HepG2 (cell line): ENCODE measurements at regions not wholly inside any gene's neighbourhood (a gene's known extent, or its start where the extent isn't known, plus 50 kb on each side); places are given as distances from the start of the nearest gene placed in this dataset.

Experiments used
- ATAC-seq: fragments of 200-7000 bp; cut with Tn5 transposase; 3 replicates; pipeline ENCODE4 v1.9.1; 2020; ENCODE audit warnings: mild to moderate bottlenecking, moderate library complexity
- BruUV-seq: library from RNA; stranded (reverse); fragments of 400-500 nt; replicated peaks from 2 replicates; lab custom pipeline; 2021; lab: Mats Ljungman, UMichigan
- CTCF ChIA-PET: fragments of 300-600 bp; formaldehyde crosslinking; extraction: SDS; loops from one replicate; lab custom pipeline; 2021; ENCODE audit warnings: low total read pairs, inconsistent platforms, low intra/inter-chr PET ratio; lab: Yijun Ruan, JAX
- POLR2A ChIA-PET: fragments of 350-600 bp; sonication (Branson Sonifier 250); formaldehyde crosslinking; loops from one replicate; lab custom pipeline; 2020; ENCODE audit warnings: antibody characterized with exemption, inconsistent platforms; lab: Yijun Ruan, JAX
- DNase-seq: peaks from one replicate; pipeline ENCODE4 v3.0.0-alpha.2; 2015; ENCODE audit warnings: low spot score
- FAIRE-seq: peaks from 3 replicates; lab custom pipeline; 2011; peaks lifted over from hg19 to GRCh38; lab: Jason Lieb, UNC
- H2AFZ ChIP-seq: one replicate; pipeline ENCODE4 v1.6.1; 2011; ENCODE audit warnings: low read length, inconsistent platforms
- H3K27ac ChIP-seq: fragments of 300-600 bp; 3 replicates; pipeline ENCODE4 v1.8.0; 2011; ENCODE audit warnings: mixed run types, mild to moderate bottlenecking, mixed read lengths, low read length, inconsistent platforms; ENCODE audit not compliant: insufficient read depth; ENCODE audit errors: extremely low read length
- H3K27me3 ChIP-seq, 2 experiments: fragments of 200-600 bp in 1 of 2; 2 replicates in 1 of 2; 3 replicates in 1 of 2; pipeline versions ENCODE4 v1.6.0 to v1.8.0; 2011; ENCODE audit warnings: low read length in 2 of 2, mild to moderate bottlenecking in 2 of 2, moderate library complexity in 2 of 2, inconsistent platforms in 1 of 2; ENCODE audit not compliant: insufficient read depth in 2 of 2, control insufficient read depth in 1 of 2
- H3K36me3 ChIP-seq, 2 experiments: fragments of 200-600 bp in 1 of 2; replicated peaks in 1 of 2; 2 replicates in 1 of 2; 3 replicates in 1 of 2; pipeline versions ENCODE4 v1.5.1 to v1.8.0; 2011; ENCODE audit warnings: low read length in 2 of 2, inconsistent platforms in 1 of 2; ENCODE audit not compliant: insufficient read depth in 2 of 2, control insufficient read depth in 1 of 2
- H3K4me1 ChIP-seq: 2 replicates; pipeline ENCODE4 v1.5.1; 2012; ENCODE audit warnings: low read length, inconsistent platforms; ENCODE audit not compliant: insufficient read depth
- H3K4me2 ChIP-seq: 2 replicates; pipeline ENCODE4 v1.6.0; 2011; ENCODE audit warnings: low read depth, low read length, inconsistent platforms
- H3K4me3 ChIP-seq, 3 experiments: fragments of 200-600 bp in 1 of 3; sonication (generic), shearing (Covaris generic) in 1 of 3; replicated peaks in 1 of 3; 2 replicates each; pipeline ENCODE4 v1.5.1; 2011 to 2016; ENCODE audit warnings: low read length in 3 of 3, inconsistent platforms in 2 of 3, low read depth in 2 of 3, mild to moderate bottlenecking in 2 of 3, control low read depth in 1 of 3, mixed read lengths in 1 of 3; ENCODE audit not compliant: insufficient read depth in 1 of 3
- H3K79me2 ChIP-seq: one replicate; pipeline ENCODE4 v1.6.1; 2011; ENCODE audit warnings: low read length, inconsistent platforms; ENCODE audit not compliant: insufficient read depth
- H3K9ac ChIP-seq: 2 replicates; pipeline ENCODE4 v1.6.0; 2011; ENCODE audit warnings: mild to moderate bottlenecking, low read depth, low read length, inconsistent platforms; ENCODE audit not compliant: insufficient read depth
- H3K9me3 ChIP-seq: 2 replicates; pipeline ENCODE4 v1.5.1; 2012; ENCODE audit warnings: mild to moderate bottlenecking, low read length
- H4K20me1 ChIP-seq: 2 replicates; pipeline ENCODE4 v1.6.0; 2011; ENCODE audit warnings: inconsistent platforms, mild to moderate bottlenecking, low read length, moderate library complexity; ENCODE audit not compliant: insufficient read depth
- CC2D1A ChIP-seq: sonication (generic); formaldehyde crosslinking; IDR thresholded peaks from 2 replicates; pipeline ENCODE4 v1.8.1; 2023; ENCODE audit warnings: mild to moderate bottlenecking, missing genetic modification reagents
- CCDC6 ChIP-seq: sonication (generic); formaldehyde crosslinking; IDR thresholded peaks from 2 replicates; pipeline ENCODE4 v1.8.1; 2022; ENCODE audit warnings: mild to moderate bottlenecking, missing genetic modification reagents, moderate library complexity
- GATAD2A ChIP-seq: IDR thresholded peaks from 2 replicates; pipeline ENCODE4 v1.6.1; 2016
- HNRNPUL1 ChIP-seq: fragments of 200-400 bp; formaldehyde crosslinking; IDR thresholded peaks from 2 replicates; pipeline ENCODE4 v1.6.1; 2017; ENCODE audit warnings: low read depth, mild to moderate bottlenecking, low read length, moderate library complexity
- KLF11 ChIP-seq: IDR thresholded peaks from 2 replicates; pipeline ENCODE4 v1.6.1; 2016; ENCODE audit warnings: missing compliant biosample characterization
- RAD21 ChIP-seq: fragments of 450-650 bp; formaldehyde crosslinking; IDR thresholded peaks from 2 replicates; pipeline ENCODE4 v1.5.0; 2020; ENCODE audit warnings: mild to moderate bottlenecking
- RBAK ChIP-seq: sonication (generic); formaldehyde crosslinking; IDR thresholded peaks from 2 replicates; pipeline ENCODE4 v1.5.1; 2020; ENCODE audit warnings: mild to moderate bottlenecking, missing genetic modification reagents
- RCOR2 ChIP-seq: IDR thresholded peaks from 2 replicates; pipeline ENCODE4 v1.6.1; 2016; ENCODE audit warnings: missing biosample characterization, missing genetic modification reagents
- ZMYM4 ChIP-seq: sonication (generic); formaldehyde crosslinking; IDR thresholded peaks from 2 replicates; pipeline ENCODE4 v1.8.1; 2023; ENCODE audit warnings: mild to moderate bottlenecking, missing genetic modification reagents
- ZNF256 ChIP-seq: sonication (generic); formaldehyde crosslinking; conservative IDR thresholded peaks from 2 replicates; pipeline ENCODE4 v1.4.0; 2020; ENCODE audit warnings: missing genetic modification reagents
- ZNF484 ChIP-seq: sonication (generic); formaldehyde crosslinking; IDR thresholded peaks from 2 replicates; pipeline ENCODE4 v1.5.1; 2020; ENCODE audit warnings: mild to moderate bottlenecking, low read depth, missing genetic modification reagents, borderline replicate concordance
- ZNF510 ChIP-seq: sonication (generic); formaldehyde crosslinking; IDR thresholded peaks from 2 replicates; pipeline ENCODE4 v1.4.0; 2020; ENCODE audit warnings: low read depth, mild to moderate bottlenecking, missing genetic modification reagents
- ZNF773 ChIP-seq: sonication (generic); formaldehyde crosslinking; IDR thresholded peaks from 2 replicates; pipeline ENCODE4 v1.4.0; 2020; ENCODE audit warnings: missing genetic modification reagents, borderline replicate concordance
- ZSCAN25 ChIP-seq: sonication (generic); formaldehyde crosslinking; IDR thresholded peaks from 2 replicates; pipeline ENCODE4 v1.8.0; 2022; ENCODE audit warnings: mild to moderate bottlenecking, missing genetic modification reagents
- ZSCAN29 ChIP-seq: sonication (generic); formaldehyde crosslinking; conservative IDR thresholded peaks from 2 replicates; pipeline ENCODE4 v1.4.0; 2020; ENCODE audit warnings: mild to moderate bottlenecking, missing genetic modification reagents
- WGBS: methylation state at CpG from one replicate; pipeline ENCODE4 v1.1.6; 2017; ENCODE audit warnings: low lambda C conversion rate; 5-methylcytosine and 5-hydroxymethylcytosine counted together
- in situ Hi-C: cut with HindIII; loops from 2 replicates; pipeline ENCODE4 v1.10.0; 2017; ENCODE audit warnings: low pct_unique_long_range_greater_than_20kb; ENCODE audit not compliant: extremely low pct_ligation_motif_present
- intact Hi-C: fragments of 100-400 bp; cut with micrococcal nuclease; formaldehyde crosslinking; loops from one replicate; pipeline ENCODE4 v1.10.0; 2022; ENCODE audit not compliant: unreplicated experiment
- TF ChIP-seq, protein P1 (sequence below): IDR thresholded peaks from 2 replicates; pipeline ENCODE4 v1.6.1; 2016; ENCODE audit warnings: missing biosample characterization, missing genetic modification reagents, low read depth
- TF ChIP-seq, protein P2 (sequence below): sonication (generic); formaldehyde crosslinking; IDR thresholded peaks from 2 replicates; pipeline ENCODE4 v1.8.0; 2022; ENCODE audit warnings: mild to moderate bottlenecking, missing genetic modification reagents, moderate library complexity
- TF ChIP-seq, protein P3 (sequence below): sonication (generic); formaldehyde crosslinking; IDR thresholded peaks from 2 replicates; pipeline ENCODE4 v1.5.0; 2020; ENCODE audit warnings: mild to moderate bottlenecking, missing genetic modification reagents
- TF ChIP-seq, protein P4 (sequence below): sonication (generic); formaldehyde crosslinking; IDR thresholded peaks from 2 replicates; pipeline ENCODE4 v1.9.0; 2022; ENCODE audit warnings: low read depth, missing genetic modification reagents

DNA sequence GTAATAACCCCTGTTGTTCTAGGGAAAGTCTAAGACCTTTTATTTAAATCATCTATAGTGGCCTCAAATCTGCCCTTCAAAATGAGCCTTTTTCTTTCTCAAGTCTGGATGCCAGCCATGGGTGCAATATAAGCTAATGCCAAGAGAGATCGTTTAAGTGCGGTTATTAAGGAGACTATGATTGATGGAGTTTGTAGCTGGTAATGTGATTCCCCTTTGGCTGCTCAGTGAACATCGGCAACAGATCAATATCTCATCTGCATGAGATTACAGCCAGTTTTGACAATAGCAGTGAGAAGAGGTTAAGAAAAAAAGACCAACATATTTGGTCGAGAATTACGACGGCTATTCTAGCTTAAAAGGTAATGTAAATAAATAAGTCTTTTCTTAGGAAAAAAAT, 1049.4 kb upstream of the NUDT12 start:
- DNase-seq: no peak
- no TSS peak for BruUV-seq
- H3K4me1 ChIP-seq: no peaks in the 10 kb centered on the region
- no peak for TF ChIP-seq ZNF256
- no peak for TF ChIP-seq ZNF484 (CRISPR knock-in tag)
- no peak for TF ChIP-seq CC2D1A (CRISPR knock-in tag)
- no peak for TF ChIP-seq ZSCAN29 (CRISPR knock-in tag)
- TF ChIP-seq, protein P1, sequence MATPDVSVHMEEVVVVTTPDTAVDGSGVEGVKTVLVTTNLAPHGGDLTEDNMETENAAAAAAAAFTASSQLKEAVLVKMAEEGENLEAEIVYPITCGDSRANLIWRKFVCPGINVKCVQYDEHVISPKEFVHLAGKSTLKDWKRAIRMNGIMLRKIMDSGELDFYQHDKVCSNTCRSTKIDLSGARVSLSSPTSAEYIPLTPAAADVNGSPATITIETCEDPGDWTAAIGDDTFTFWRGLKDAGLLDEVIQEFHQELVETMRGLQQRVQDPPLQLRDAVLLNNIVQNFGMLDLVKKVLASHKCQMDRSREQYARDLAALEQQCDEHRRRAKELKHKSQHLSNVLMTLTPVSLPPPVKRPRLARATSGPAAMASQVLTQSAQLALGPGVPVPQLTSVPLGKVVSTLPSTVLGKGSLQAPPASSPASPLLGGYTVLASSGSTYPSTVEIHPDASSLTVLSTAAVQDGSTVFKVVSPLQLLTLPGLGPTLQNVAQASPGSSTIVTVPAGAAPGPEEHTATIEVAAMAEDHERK (CRISPR knock-in tag): no peak
- no peak for TF ChIP-seq ZNF510 (CRISPR knock-in tag)
- TF ChIP-seq RBAK (CRISPR knock-in tag): no peak
- TF ChIP-seq ZSCAN25 (CRISPR knock-in tag): no peak
- no peak for TF ChIP-seq RAD21
- TF ChIP-seq ZNF773 (CRISPR knock-in tag): no peak
- TF ChIP-seq CCDC6: no peak
- TF ChIP-seq, protein P2, sequence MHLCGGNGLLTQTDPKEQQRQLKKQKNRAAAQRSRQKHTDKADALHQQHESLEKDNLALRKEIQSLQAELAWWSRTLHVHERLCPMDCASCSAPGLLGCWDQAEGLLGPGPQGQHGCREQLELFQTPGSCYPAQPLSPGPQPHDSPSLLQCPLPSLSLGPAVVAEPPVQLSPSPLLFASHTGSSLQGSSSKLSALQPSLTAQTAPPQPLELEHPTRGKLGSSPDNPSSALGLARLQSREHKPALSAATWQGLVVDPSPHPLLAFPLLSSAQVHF (CRISPR knock-in tag): no peak
- TF ChIP-seq, protein P3, sequence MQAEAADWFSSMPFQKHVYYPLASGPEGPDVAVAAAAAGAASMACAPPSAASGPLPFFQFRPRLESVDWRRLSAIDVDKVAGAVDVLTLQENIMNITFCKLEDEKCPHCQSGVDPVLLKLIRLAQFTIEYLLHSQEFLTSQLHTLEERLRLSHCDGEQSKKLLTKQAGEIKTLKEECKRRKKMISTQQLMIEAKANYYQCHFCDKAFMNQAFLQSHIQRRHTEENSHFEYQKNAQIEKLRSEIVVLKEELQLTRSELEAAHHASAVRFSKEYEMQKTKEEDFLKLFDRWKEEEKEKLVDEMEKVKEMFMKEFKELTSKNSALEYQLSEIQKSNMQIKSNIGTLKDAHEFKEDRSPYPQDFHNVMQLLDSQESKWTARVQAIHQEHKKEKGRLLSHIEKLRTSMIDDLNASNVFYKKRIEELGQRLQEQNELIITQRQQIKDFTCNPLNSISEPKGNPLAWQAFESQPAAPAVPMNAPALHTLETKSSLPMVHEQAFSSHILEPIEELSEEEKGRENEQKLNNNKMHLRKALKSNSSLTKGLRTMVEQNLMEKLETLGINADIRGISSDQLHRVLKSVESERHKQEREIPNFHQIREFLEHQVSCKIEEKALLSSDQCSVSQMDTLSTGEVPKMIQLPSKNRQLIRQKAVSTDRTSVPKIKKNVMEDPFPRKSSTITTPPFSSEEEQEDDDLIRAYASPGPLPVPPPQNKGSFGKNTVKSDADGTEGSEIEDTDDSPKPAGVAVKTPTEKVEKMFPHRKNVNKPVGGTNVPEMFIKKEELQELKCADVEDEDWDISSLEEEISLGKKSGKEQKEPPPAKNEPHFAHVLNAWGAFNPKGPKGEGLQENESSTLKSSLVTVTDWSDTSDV: no peak
- TF ChIP-seq KLF11 (CRISPR knock-in tag): no peak
- TF ChIP-seq ZMYM4 (CRISPR knock-in tag): no peak
- TF ChIP-seq HNRNPUL1: no peak
- TF ChIP-seq, protein P4, sequence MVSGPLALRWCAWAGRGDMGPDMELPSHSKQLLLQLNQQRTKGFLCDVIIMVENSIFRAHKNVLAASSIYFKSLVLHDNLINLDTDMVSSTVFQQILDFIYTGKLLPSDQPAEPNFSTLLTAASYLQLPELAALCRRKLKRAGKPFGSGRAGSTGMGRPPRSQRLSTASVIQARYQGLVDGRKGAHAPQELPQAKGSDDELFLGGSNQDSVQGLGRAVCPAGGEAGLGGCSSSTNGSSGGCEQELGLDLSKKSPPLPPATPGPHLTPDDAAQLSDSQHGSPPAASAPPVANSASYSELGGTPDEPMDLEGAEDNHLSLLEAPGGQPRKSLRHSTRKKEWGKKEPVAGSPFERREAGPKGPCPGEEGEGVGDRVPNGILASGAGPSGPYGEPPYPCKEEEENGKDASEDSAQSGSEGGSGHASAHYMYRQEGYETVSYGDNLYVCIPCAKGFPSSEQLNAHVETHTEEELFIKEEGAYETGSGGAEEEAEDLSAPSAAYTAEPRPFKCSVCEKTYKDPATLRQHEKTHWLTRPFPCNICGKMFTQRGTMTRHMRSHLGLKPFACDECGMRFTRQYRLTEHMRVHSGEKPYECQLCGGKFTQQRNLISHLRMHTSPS (CRISPR knock-in tag): no peak
- TF ChIP-seq RCOR2 (CRISPR knock-in tag): no peak
- TF ChIP-seq GATAD2A (CRISPR knock-in tag): no peak
- H2AFZ ChIP-seq: no peak overlapping the region
- WGBS: 34% methylated on average over 6 of the region's 6 CpGs
- no peak overlapping the region for H3K4me2 ChIP-seq
- H3K79me2 ChIP-seq: no peaks in the 10 kb centered on the region
- H4K20me1 ChIP-seq: no peaks in the 10 kb centered on the region
- no peaks in the 10 kb centered on the region for H3K27me3 ChIP-seq
- no peak overlapping the region for H3K9ac ChIP-seq
- no peaks in the 10 kb centered on the region for H3K36me3 ChIP-seq
- no peak for ATAC-seq
- FAIRE-seq: no peak
- H3K27ac ChIP-seq: no peak overlapping the region
- no peaks in the 10 kb centered on the region for H3K9me3 ChIP-seq
- no peak overlapping the region for H3K4me3 ChIP-seq
- intact Hi-C loops (no loop called here), in situ Hi-C loops (no loop called here)
- POLR2A ChIA-PET: no interaction called here
- CTCF ChIA-PET: no interaction called here
